HL-60 (cell line): ENCODE measurements at regions not wholly inside any gene's neighbourhood (a gene's known extent, or its start where the extent isn't known, plus 50 kb on each side); places are given as distances from the start of the nearest gene placed in this dataset.
"Not testable (repeated sequence)": the region's sequence is repeated elsewhere in the genome, so short reads cannot be mapped to it uniquely, and the experiment has no call there.

ENCODE experiments used
- GABPA ChIP-seq: IDR thresholded peaks from 2 replicates; pipeline ENCODE4 v1.6.1; 2012; ENCODE audit warnings: low read depth
- POLR2AphosphoS5 ChIP-seq: IDR thresholded peaks from 2 replicates; pipeline ENCODE4 v1.6.1; 2012; ENCODE audit warnings: low read depth
- SPI1 ChIP-seq: IDR thresholded peaks from 2 replicates; pipeline ENCODE4 v1.6.1; 2012; ENCODE audit warnings: low read depth, mild to moderate bottlenecking, borderline replicate concordance
- TF ChIP-seq, protein P1 (sequence below): IDR thresholded peaks from one replicate; pipeline ENCODE4 v1.5.1; 2011; ENCODE audit warnings: low read length, control low read depth, inconsistent platforms; ENCODE audit not compliant: insufficient read depth
- TF ChIP-seq, protein P2 (sequence below): IDR thresholded peaks from 2 replicates; pipeline ENCODE4 v1.6.1; 2012; ENCODE audit warnings: low read depth; ENCODE audit not compliant: insufficient replicate concordance

DNA sequence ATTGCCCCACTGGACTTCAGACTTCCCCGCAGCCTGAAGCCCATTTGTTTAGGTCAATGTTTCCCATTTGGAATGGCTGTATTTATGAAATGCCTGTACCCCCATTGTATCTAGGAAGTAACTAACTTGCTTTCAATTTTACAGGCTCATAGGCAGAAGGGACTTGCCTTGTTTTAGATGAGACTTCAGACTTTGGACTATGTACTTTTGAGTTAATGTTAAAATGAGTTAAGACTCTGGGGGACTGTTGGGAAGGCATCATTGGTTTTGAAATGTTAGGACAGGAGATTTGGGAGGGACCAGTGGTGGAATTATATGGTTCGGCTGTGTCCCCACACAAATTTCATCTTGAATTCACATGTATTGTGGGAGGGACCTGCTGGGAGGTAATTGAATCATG lies 61.1 kb upstream of the CYP2C8 start:
- TF ChIP-seq, protein P1, sequence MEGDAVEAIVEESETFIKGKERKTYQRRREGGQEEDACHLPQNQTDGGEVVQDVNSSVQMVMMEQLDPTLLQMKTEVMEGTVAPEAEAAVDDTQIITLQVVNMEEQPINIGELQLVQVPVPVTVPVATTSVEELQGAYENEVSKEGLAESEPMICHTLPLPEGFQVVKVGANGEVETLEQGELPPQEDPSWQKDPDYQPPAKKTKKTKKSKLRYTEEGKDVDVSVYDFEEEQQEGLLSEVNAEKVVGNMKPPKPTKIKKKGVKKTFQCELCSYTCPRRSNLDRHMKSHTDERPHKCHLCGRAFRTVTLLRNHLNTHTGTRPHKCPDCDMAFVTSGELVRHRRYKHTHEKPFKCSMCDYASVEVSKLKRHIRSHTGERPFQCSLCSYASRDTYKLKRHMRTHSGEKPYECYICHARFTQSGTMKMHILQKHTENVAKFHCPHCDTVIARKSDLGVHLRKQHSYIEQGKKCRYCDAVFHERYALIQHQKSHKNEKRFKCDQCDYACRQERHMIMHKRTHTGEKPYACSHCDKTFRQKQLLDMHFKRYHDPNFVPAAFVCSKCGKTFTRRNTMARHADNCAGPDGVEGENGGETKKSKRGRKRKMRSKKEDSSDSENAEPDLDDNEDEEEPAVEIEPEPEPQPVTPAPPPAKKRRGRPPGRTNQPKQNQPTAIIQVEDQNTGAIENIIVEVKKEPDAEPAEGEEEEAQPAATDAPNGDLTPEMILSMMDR = not testable (repeated sequence)
- TF ChIP-seq POLR2AphosphoS5, SPI1, GABPA: not testable (repeated sequence)
- TF ChIP-seq, protein P2, sequence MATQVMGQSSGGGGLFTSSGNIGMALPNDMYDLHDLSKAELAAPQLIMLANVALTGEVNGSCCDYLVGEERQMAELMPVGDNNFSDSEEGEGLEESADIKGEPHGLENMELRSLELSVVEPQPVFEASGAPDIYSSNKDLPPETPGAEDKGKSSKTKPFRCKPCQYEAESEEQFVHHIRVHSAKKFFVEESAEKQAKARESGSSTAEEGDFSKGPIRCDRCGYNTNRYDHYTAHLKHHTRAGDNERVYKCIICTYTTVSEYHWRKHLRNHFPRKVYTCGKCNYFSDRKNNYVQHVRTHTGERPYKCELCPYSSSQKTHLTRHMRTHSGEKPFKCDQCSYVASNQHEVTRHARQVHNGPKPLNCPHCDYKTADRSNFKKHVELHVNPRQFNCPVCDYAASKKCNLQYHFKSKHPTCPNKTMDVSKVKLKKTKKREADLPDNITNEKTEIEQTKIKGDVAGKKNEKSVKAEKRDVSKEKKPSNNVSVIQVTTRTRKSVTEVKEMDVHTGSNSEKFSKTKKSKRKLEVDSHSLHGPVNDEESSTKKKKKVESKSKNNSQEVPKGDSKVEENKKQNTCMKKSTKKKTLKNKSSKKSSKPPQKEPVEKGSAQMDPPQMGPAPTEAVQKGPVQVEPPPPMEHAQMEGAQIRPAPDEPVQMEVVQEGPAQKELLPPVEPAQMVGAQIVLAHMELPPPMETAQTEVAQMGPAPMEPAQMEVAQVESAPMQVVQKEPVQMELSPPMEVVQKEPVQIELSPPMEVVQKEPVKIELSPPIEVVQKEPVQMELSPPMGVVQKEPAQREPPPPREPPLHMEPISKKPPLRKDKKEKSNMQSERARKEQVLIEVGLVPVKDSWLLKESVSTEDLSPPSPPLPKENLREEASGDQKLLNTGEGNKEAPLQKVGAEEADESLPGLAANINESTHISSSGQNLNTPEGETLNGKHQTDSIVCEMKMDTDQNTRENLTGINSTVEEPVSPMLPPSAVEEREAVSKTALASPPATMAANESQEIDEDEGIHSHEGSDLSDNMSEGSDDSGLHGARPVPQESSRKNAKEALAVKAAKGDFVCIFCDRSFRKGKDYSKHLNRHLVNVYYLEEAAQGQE = not testable (repeated sequence)
